DND-41 (cell line): ENCODE measurements at regions not wholly inside any gene's neighbourhood (a gene's known extent, or its start where the extent isn't known, plus 50 kb on each side); places are given as distances from the start of the nearest gene placed in this dataset.

Experiments used
- ATAC-seq: fragments of 200-7000 bp; cut with Tn5 transposase; 3 replicates; pipeline ENCODE4 v1.9.1; 2021; ENCODE audit warnings: low read depth; ENCODE audit not compliant: insufficient read depth
- DNase-seq: peaks from one replicate; pipeline ENCODE4 v3.0.0-alpha.2; 2020
- H2AFZ ChIP-seq: 2 replicates; pipeline ENCODE4 v1.6.0; 2012; ENCODE audit warnings: low read depth, low read length
- H3K27ac ChIP-seq: 2 replicates; pipeline ENCODE4 v1.5.1; 2012; ENCODE audit warnings: low read length, inconsistent platforms
- H3K27me3 ChIP-seq: fragments of 200-600 bp; sonication (generic); 2 replicates; pipeline ENCODE4 v1.6.0; 2012; ENCODE audit warnings: low read length, mild to moderate bottlenecking, inconsistent platforms; ENCODE audit not compliant: insufficient read depth, poor library complexity
- H3K36me3 ChIP-seq: 2 replicates; pipeline ENCODE4 v1.5.1; 2012; ENCODE audit warnings: low read length, inconsistent platforms; ENCODE audit not compliant: insufficient read depth
- H3K4me1 ChIP-seq: 2 replicates; pipeline ENCODE4 v1.5.1; 2012; ENCODE audit warnings: mild to moderate bottlenecking, low read length; ENCODE audit not compliant: insufficient read depth
- H3K4me2 ChIP-seq: 2 replicates; pipeline ENCODE4 v1.6.0; 2012; ENCODE audit warnings: mild to moderate bottlenecking, moderate library complexity, low read length, inconsistent platforms; ENCODE audit not compliant: insufficient read depth
- H3K4me3 ChIP-seq, 2 experiments: fragments of 200-600 bp in 1 of 2; shearing (Covaris generic) in 1 of 2; 2 replicates each; pipeline ENCODE4 v1.5.1; 2012 to 2016; ENCODE audit warnings: inconsistent platforms in 2 of 2, low read length in 2 of 2, mild to moderate bottlenecking in 2 of 2, low read depth in 1 of 2, moderate library complexity in 1 of 2
- H3K79me2 ChIP-seq: 2 replicates; pipeline ENCODE4 v1.6.0; 2012; ENCODE audit warnings: low read length, inconsistent platforms; ENCODE audit not compliant: insufficient read depth
- H3K9ac ChIP-seq: 2 replicates; pipeline ENCODE4 v1.6.0; 2012; ENCODE audit warnings: low read depth, mild to moderate bottlenecking, inconsistent platforms, low read length, moderate library complexity
- H3K9me3 ChIP-seq: 2 replicates; pipeline ENCODE4 v1.5.1; 2012; ENCODE audit warnings: low read length, moderate library complexity, mild to moderate bottlenecking, inconsistent platforms; ENCODE audit not compliant: insufficient read depth, severe bottlenecking
- H4K20me1 ChIP-seq: 2 replicates; pipeline ENCODE4 v1.6.0; 2012; ENCODE audit warnings: low read length; ENCODE audit not compliant: insufficient read depth
- EZH2 ChIP-seq: IDR thresholded peaks from 3 replicates; pipeline ENCODE4 v1.6.1; 2012; ENCODE audit warnings: borderline replicate concordance, low read depth, mild to moderate bottlenecking, moderate library complexity, low read length, inconsistent platforms; ENCODE audit not compliant: severe bottlenecking
- TF ChIP-seq, protein P1 (sequence below): IDR thresholded peaks from 2 replicates; pipeline ENCODE4 v1.5.1; 2012; ENCODE audit warnings: borderline replicate concordance, low read length, moderate library complexity, mild to moderate bottlenecking; ENCODE audit not compliant: poor library complexity, severe bottlenecking; ENCODE audit errors: extremely low read depth

DNA sequence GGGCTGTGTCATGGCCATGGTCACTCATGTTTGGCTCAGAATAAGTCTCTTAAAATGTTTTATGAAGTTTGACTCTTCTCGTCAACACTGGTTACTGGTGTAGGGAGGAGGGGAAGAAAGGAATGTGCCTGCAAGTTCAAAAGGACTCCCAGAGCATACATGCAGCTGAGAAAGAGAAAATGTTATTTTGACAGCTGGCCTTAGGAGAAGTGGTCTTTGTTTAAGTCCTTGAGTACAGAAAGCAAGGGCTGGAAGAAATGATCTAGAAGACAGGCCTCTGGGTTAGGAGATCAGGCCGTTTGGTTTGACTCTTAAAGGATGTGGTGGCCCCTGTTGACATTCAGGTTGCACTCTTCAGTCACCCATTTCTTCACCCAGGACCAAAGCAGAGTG lies 245.5 kb downstream of the REEP3 start:
- H3K9ac ChIP-seq, result no peak overlapping the region
- H3K79me2 ChIP-seq, result no peaks in the 10 kb centered on the region
- H4K20me1 ChIP-seq, result no peaks in the 10 kb centered on the region
- H3K4me2 ChIP-seq, result no peak overlapping the region
- no peaks in the 10 kb centered on the region for H3K36me3 ChIP-seq
- no peak overlapping the region for H3K4me3 ChIP-seq
- H3K4me1 ChIP-seq, result no peaks in the 10 kb centered on the region
- no peak for DNase-seq
- H3K9me3 ChIP-seq, result no peaks in the 10 kb centered on the region
- H3K27ac ChIP-seq, result no peak overlapping the region
- H3K27me3 ChIP-seq, result peaks cover 4% of the 10 kb centered on the region
- H2AFZ ChIP-seq, result no peak overlapping the region
- no peak for ATAC-seq
- no peak for TF ChIP-seq EZH2
- TF ChIP-seq, protein P1, sequence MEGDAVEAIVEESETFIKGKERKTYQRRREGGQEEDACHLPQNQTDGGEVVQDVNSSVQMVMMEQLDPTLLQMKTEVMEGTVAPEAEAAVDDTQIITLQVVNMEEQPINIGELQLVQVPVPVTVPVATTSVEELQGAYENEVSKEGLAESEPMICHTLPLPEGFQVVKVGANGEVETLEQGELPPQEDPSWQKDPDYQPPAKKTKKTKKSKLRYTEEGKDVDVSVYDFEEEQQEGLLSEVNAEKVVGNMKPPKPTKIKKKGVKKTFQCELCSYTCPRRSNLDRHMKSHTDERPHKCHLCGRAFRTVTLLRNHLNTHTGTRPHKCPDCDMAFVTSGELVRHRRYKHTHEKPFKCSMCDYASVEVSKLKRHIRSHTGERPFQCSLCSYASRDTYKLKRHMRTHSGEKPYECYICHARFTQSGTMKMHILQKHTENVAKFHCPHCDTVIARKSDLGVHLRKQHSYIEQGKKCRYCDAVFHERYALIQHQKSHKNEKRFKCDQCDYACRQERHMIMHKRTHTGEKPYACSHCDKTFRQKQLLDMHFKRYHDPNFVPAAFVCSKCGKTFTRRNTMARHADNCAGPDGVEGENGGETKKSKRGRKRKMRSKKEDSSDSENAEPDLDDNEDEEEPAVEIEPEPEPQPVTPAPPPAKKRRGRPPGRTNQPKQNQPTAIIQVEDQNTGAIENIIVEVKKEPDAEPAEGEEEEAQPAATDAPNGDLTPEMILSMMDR, result no peak

DNA sequence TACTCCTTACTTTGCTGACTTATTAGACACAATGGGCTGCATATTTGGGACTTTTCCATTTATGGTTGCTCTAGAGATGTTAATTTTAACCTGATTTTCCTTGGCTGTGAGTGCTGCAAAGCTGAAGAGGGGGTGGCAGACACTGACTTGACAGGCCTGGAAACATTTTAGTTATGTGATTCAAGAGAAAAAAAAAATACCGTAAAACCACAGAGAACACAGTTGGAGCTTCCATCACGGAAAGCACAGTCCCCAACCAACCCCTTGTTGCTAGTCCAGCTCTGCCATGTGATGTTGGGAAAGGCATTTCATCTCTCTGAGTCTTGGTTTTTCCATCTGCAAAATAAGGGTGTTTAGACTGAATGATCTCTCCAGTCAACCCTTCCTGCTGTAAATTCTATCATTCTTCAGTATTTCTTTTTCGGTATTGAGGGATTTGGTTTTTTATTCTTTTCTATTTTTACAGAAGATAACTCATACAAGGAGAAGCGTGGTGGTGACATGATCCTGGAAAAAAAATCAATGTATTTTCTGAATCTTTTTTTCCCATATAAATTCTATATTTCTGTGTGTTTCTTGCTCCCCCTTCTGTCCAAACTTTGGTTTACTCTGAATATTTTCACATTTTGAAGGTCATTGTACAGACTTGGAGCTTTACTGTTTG lies 246.1 kb downstream of the REEP3 start:
- Histone ChIP-seq H4K20me1 (no peaks in the 10 kb centered on the region), H3K79me2 (no peaks in the 10 kb centered on the region), H3K27me3 (peaks cover 4% of the 10 kb centered on the region), H3K9ac (no peak overlapping the region), H3K36me3 (no peaks in the 10 kb centered on the region), H3K27ac (no peak overlapping the region), H3K9me3 (no peaks in the 10 kb centered on the region), H2AFZ (no peak overlapping the region), H3K4me2 (no peak overlapping the region), H3K4me1 (no peaks in the 10 kb centered on the region), H3K4me3 (no peak overlapping the region)
- no peak for DNase-seq
- no peak for ATAC-seq
- TF ChIP-seq, protein P1, result peak; percentile 38
- TF ChIP-seq EZH2, result no peak

DNA sequence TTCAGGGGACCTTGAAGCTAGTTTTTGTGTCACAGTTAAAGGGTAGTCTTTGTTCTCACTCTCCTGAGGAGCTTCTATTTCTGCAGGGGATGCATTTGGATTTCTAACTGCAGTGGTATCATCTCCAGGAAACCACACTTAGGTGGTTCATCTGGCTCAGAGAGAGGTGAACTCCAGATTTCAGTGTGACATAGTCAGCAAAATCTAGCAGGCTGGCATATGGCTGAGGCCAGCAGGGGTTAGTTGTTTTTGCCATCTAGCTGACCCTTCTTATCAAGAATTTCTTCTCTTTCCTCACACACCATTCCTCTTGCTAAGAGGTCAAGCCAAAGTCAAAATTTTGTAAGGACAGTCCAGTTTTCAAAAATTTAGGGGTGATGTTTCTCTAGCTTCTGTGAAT lies 248.2 kb downstream of the REEP3 start:
- no peaks in the 10 kb centered on the region for H3K79me2 ChIP-seq
- TF ChIP-seq EZH2, result no peak
- TF ChIP-seq, protein P1, result no peak
- H3K4me3 ChIP-seq, result no peak overlapping the region
- H3K27ac ChIP-seq, result no peak overlapping the region
- H2AFZ ChIP-seq, result no peak overlapping the region
- no peak overlapping the region for H3K4me2 ChIP-seq
- no peak for DNase-seq
- H3K9ac ChIP-seq, result no peak overlapping the region
- H3K36me3 ChIP-seq, result no peaks in the 10 kb centered on the region
- H3K9me3 ChIP-seq, result no peaks in the 10 kb centered on the region
- ATAC-seq, result no peak
- H3K27me3 ChIP-seq, result peaks cover 7% of the 10 kb centered on the region
- no peaks in the 10 kb centered on the region for H3K4me1 ChIP-seq
- no peaks in the 10 kb centered on the region for H4K20me1 ChIP-seq
